Activated CD8-positive, alpha-beta memory T cell treated with anti-CD3 and anti-CD28 coated beads, Interleukin-2, amount 50 U/mL, for 24 hours (primary cell): ENCODE measurements at regions not wholly inside any gene's neighbourhood (a gene's known extent, or its start where the extent isn't known, plus 50 kb on each side); places are given as distances from the start of the nearest gene placed in this dataset.
"Not testable (repeated sequence)": the region's sequence is repeated elsewhere in the genome, so short reads cannot be mapped to it uniquely, and the experiment has no call there.

Experiments
- DNase-seq: peaks from one replicate; pipeline ENCODE4 v3.0.0-alpha.2; 2020; ENCODE audit errors: extremely low read depth

- no peak for DNase-seq
These were observed 134.8 kb downstream of the FOXL1 start for GRCh38 chr16:86713021-86713631.

GRCh38 chr16:86714166-86714565 is 135.8 kb downstream of the FOXL1 start:
- no peak for DNase-seq

GRCh38 chr16:86716649-86717048 is 138.3 kb downstream of the FOXL1 start:
- DNase-seq = no peak

- no peak for DNase-seq
These were observed 139.8 kb downstream of the FOXL1 start for GRCh38 chr16:86718118-86718517.

GRCh38 chr16:86722970-86723369 is 144.6 kb downstream of the FOXL1 start:
- no peak for DNase-seq

- no peak for DNase-seq
These were observed 145.3 kb downstream of the FOXL1 start for GRCh38 chr16:86723689-86724088.

- no peak for DNase-seq
These were observed 147.1 kb downstream of the FOXL1 start for GRCh38 chr16:86725401-86725800.

- DNase-seq = no peak
These were observed 148.0 kb downstream of the FOXL1 start for GRCh38 chr16:86726340-86726739.

GRCh38 chr16:86727131-86727530 is 148.8 kb downstream of the FOXL1 start:
- DNase-seq = no peak

GRCh38 chr16:86727632-86728031 is 149.3 kb downstream of the FOXL1 start:
- no peak for DNase-seq

- no peak for DNase-seq
These were observed 151.3 kb downstream of the FOXL1 start for GRCh38 chr16:86729686-86730085.

- DNase-seq = no peak
These were observed 151.7 kb downstream of the FOXL1 start for GRCh38 chr16:86730086-86730485.

GRCh38 chr16:86730597-86730996 is 152.2 kb downstream of the FOXL1 start:
- no peak for DNase-seq

GRCh38 chr16:86732621-86733295 is 154.4 kb downstream of the FOXL1 start:
- DNase-seq = no peak

GRCh38 chr16:86733546-86734254 is 155.4 kb downstream of the FOXL1 start:
- no peak for DNase-seq

GRCh38 chr16:86734543-86735460 is 156.5 kb downstream of the FOXL1 start:
- no peak for DNase-seq

- no peak for DNase-seq
These were observed 157.4 kb downstream of the FOXL1 start for GRCh38 chr16:86735727-86736126.

- DNase-seq = no peak
These were observed 158.2 kb downstream of the FOXL1 start for GRCh38 chr16:86736502-86736901.

GRCh38 chr16:86737083-86737482 is 158.7 kb downstream of the FOXL1 start:
- DNase-seq = no peak

- DNase-seq = not testable (repeated sequence)
These were observed 160.0 kb downstream of the FOXL1 start for GRCh38 chr16:86738322-86738721.

- DNase-seq = no peak
These were observed 160.8 kb downstream of the FOXL1 start for GRCh38 chr16:86739178-86739577.

GRCh38 chr16:86739808-86740207 is 161.5 kb downstream of the FOXL1 start:
- no peak for DNase-seq
